ENCODE measurements at regions not wholly inside any gene's neighbourhood (a gene's known extent, or its start where the extent isn't known, plus 50 kb on each side); places are given as distances from the start of the nearest gene placed in this dataset.

DNA sequence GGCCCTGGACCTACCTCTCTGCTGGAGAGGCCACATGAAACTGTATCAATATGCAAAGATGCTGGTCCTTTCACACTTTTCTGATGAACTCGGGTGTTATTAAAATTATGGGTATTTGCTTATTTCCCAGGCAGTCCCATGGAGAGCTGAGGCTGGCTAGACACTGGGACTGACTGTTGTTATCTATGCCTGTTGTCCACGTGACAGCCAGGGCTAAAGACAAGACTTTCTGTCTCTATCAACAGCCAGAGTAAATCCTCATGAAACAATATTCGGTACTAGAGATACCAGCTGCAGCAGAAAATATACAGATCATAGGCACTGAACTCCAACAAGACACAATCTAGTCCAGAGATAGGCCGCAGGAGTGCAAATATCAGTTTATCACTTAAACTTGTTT, 236.4 kb downstream of the FOXA2 start:
- no peak for TF ChIP-seq POLR2A (IDR thresholded peaks at IDR 0.05; ENCODE audit: low read depth, low read length)
- FAIRE-seq (no peak), DNase-seq (ENCODE audit: insufficient read length, low spot score) (no peak)

DNA sequence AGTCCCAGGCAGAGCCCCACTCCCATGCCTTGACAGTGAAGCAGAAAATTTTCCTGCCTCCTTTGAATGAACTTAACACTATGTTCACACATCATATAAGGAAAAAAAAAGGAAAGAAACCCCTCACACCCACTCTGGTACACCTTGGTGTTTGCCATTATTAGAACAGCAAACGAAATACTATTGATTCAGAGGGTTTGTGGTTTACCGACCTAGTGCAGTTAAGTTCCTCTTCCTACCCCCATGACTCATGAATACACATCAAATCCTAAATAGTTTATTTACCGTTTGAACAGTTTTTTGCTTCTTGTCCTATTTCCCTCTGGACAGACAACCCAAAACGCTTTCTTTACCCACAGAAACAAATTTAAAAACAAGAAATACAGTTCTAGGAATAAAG, 237.7 kb downstream of the FOXA2 start:
- no peak for TF ChIP-seq POLR2A (IDR thresholded peaks at IDR 0.05; ENCODE audit: low read depth, low read length)
- FAIRE-seq = no peak
- DNase-seq (ENCODE audit: insufficient read length, low spot score) = no peak

DNA sequence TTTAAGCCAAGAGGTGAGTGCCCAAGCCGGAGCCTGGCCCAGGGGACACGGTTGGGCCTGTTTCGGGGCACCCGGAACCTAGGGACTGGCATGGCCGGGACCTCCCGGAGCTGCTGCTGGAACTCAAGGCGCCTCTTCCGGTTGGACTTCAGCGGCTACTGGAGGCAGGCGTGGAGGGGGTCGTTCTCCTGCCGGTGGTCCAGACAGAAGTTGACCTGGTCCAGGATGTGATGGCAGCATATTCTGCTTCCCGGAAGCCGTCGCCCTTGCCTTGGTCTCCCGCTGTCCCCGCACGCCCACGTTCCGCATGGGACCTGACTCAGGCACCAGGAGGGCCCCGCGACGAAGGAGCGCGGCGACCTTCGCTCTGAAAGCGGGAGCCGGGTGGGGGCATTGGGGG, 240.8 kb downstream of the FOXA2 start:
- no peak for FAIRE-seq
- no peak for DNase-seq (ENCODE audit: insufficient read length, low spot score)
- no peak for TF ChIP-seq POLR2A (IDR thresholded peaks at IDR 0.05; ENCODE audit: low read depth, low read length)

DNA sequence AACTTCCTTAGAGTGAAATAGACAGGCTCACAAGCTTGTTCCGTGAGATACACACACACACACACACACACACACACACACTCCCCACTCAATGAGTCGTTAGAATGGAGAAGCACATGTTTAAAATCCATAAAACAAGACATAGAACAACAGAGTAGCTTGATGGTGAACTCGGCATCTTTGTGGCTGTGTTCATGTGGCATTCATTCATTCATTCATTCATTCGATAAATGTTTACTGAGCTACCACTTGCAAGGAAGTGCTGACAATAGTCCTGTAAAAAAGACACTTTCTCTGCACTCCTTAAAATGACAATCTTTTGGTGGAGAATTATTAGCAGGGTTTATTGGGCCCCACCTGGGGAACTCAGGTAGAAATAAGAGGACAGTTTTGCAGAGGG, 242.0 kb downstream of the FOXA2 start:
- no peak for TF ChIP-seq POLR2A (IDR thresholded peaks at IDR 0.05; ENCODE audit: low read depth, low read length)
- no peak for FAIRE-seq
- DNase-seq (ENCODE audit: insufficient read length, low spot score) = no peak

DNA sequence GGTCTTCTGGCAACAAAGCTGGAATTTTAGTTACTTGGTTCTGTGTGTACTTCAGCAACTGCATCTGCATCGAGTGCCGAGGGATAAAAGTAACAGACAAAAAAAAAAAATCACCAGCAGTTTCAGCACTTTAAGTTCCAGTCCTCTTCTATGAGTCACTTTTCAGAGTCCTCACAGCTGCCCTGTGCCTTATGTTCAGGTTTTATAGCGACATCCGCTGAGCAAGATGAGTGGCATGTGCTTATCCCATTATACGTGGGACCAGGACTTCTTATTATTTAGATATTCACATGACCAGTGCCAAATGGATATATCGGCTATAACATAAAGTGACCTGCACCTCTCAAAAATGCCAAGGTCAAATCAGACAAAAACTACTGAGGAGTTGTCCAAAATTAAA, 242.9 kb downstream of the FOXA2 start:
- DNase-seq (ENCODE audit: insufficient read length, low spot score) (no peak), FAIRE-seq (no peak)
- TF ChIP-seq POLR2A (IDR thresholded peaks at IDR 0.05; ENCODE audit: low read depth, low read length) = no peak

DNA sequence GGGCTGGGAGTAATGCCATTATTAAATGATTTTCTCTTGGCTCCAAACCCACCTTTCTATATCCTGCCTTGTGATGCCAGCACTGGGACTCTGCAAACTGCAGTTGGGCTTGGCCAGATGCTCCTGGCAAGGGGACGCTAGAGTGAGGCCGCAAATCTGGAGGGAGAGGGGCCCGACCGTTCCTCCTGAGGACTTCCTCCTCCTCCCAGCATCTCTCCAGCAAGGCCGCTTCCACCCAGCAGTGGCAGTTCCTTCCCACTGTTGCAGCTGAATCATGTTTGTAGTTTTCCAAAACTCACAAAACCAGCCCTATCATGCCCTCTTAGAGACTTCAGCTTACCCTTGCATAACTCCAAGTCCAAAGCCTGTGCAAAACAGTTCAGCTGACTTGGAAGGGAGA, 244.4 kb downstream of the FOXA2 start:
- TF ChIP-seq POLR2A (IDR thresholded peaks at IDR 0.05; ENCODE audit: low read depth, low read length) = no peak
- FAIRE-seq (no peak), DNase-seq (ENCODE audit: insufficient read length, low spot score) (no peak)

DNA sequence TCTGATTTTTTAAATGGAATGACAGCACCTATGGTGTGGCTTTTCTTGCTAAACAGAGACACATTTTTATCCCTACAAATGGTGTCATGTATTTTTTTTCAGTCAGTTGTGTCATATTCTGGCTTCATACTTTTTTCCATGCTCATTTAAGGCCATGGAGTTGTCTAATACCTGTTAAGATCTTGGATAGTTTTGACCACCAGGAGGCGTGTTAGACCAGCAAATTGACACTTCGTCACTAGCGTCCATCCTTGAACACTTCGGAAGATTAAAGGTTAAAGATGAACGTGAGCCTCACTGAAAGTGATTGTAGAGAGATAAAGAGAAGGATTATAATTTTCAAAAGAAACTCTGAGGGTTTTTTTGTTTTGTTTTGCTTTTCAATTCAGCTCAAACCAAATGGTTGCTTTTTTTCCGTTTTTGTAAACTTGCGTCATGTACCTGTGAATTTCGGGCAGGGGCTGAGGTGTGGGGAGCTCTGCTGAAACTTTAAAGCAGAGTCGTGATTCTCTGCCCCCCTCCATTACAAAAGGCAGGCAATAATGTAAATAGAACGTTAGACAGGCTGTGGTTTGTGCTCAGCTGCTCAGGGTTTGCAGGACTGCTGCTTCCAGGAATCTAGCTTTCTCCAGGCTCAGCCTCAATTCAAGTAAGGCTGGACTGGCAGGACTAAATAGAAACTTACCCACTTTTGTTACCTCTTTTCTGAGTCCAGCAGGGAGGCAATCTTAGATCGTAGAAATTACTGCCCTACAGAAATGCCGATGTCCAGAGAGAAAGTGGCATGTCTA, 245.1 kb downstream of the FOXA2 start:
- FAIRE-seq (no peak), DNase-seq (ENCODE audit: insufficient read length, low spot score) (peak; percentile 26)
- TF ChIP-seq POLR2A (IDR thresholded peaks at IDR 0.05; ENCODE audit: low read depth, low read length) = no peak

DNA sequence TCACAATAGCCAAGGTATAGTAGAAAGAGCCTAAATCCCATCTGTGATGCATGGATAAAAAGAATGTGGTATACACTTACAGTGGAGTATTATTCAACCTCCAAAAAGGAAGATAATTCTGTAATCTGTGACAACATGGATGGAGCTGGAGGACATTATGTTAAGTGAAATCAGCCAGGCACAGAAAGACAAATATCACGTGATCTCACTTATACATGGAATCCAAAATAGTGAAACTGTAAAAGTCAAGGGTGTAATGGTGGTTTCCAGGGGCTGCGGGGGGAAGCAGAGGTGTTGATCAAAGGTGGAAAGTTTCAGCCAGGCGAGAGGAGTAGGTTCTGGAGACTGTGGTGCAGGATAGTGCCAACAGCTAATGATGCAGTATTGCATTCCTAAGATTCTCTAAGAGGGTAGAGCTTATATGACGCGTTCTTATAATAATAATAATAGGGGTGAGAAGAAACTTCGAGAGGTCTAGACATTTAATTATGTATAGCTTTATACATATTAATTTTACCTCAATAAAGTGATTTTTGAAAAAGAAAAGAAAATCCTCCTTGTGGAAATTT, 246.1 kb downstream of the FOXA2 start:
- TF ChIP-seq POLR2A (IDR thresholded peaks at IDR 0.05; ENCODE audit: low read depth, low read length) = no peak
- DNase-seq (ENCODE audit: insufficient read length, low spot score) = no peak
- no peak for FAIRE-seq

DNA sequence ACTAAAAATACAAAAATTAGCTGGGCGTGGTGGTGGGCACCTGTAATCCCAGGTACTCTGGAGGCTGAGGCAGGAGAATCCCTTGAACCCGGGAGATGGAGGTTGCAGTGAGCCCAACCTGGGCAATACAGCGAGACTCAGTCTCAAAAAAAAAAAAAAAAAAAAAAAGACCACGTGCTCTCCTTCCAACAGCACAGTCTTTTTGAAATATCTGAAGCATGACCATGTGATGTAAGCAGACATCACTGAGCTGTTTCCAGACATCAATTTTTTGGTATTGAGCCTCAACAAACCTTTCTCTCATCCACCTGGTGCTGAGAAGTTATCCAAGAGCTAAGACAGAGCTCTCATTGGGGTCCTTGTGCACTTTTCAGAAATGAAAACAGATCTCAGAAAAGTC, 249.2 kb downstream of the FOXA2 start:
- no peak for TF ChIP-seq POLR2A (IDR thresholded peaks at IDR 0.05; ENCODE audit: low read depth, low read length)
- no peak for FAIRE-seq
- no peak for DNase-seq (ENCODE audit: insufficient read length, low spot score)

DNA sequence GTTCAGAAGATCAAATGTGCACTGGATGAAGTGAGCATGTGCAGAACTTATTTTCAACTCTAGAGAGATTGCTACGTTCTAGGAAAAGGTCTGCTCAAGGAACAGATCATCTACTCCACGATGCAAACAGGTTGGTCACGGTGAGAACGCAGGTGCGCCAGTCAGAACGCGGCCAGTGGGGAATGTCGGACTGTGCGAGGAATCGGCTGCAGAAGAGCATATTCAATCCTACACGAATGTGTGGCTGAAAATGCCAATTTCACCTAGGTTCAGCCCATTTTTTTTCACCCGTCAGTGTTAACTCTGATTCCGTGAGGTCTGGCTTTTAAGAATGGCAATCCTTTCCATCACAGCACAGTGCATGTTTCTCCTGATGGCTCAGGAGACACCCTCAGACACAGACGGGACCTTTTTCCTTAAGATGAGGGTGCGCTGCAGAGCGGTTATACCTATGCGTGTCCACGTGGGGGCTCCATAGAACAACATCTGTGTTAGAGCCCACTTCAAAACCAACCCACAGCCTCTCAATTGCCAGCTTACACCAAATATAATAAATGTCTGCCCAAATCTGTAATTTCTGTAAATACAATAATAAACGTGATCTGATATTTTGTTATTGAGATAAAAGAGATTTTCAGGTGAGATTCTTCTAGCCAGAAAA, 250.4 kb downstream of the FOXA2 start:
- DNase-seq (ENCODE audit: insufficient read length, low spot score) (peak; percentile 58), FAIRE-seq (no peak)
- TF ChIP-seq POLR2A (IDR thresholded peaks at IDR 0.05; ENCODE audit: low read depth, low read length) = no peak

DNA sequence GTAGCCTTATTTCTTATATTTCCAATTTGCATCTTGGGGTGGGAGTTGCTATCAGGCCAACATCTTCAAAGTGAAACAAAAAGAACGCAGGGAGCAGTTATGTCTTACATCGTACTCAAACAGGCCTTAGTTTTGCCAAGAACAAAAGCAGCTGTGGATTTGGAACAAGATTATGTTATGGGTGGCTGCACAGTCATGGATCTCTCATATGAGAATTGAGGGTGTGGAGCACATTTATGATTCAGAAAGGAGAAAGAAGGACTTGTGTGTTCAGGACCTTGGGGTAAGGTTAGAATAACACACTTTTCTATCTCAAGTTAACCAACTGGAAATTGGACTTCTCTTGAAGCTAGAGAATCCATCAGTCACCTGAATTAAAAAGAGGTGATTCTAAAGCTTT, 259.9 kb downstream of the FOXA2 start:
- TF ChIP-seq POLR2A (IDR thresholded peaks at IDR 0.05; ENCODE audit: low read depth, low read length) = no peak
- no peak for DNase-seq (ENCODE audit: insufficient read length, low spot score)
- no peak for FAIRE-seq

DNA sequence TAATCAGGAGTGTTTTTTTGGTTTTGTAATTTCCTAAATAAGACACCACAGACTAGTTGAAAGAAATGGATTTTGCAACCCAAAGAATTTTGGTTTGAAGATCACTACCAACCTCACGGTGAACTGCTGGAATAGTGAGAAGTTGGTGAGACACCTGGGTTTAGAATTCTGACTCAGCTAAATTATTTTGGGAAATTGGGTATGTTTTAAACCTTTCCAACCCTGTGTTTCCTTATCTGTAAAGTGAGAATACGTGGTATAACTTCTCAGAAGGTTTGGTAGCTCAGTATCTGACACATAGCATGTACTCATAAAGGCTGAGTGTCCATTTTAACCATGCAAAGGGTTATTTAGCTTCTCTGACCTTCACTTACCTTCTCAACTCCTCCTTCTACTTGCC, 261.9 kb downstream of the FOXA2 start:
- no peak for FAIRE-seq

DNA sequence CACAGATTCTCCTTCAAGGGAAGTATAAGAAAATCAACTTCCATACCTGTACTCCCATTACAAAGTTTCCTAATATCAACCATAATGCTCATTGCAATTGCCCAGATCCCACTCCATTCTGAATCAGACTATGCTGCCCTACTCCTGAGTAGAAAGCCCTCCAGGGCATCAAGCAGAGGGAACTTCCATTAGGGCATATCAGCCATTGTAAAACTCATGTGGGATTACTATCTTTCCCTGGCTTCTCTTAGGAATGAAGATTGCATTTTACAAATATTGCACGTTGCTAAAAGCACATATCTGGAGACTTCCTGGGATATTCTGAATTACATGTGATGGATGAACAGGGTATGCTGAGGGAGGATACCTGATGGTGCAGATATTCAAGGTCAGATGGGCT, 263.2 kb downstream of the FOXA2 start:
- TF ChIP-seq POLR2A (IDR thresholded peaks at IDR 0.05; ENCODE audit: low read depth, low read length) = no peak
- FAIRE-seq (no peak), DNase-seq (ENCODE audit: insufficient read length, low spot score) (no peak)

More for the DNA sequence above, 261.9 kb downstream of the FOXA2 start:
- no peak for TF ChIP-seq POLR2A (IDR thresholded peaks at IDR 0.05; ENCODE audit: low read depth, low read length)
- DNase-seq (ENCODE audit: insufficient read length, low spot score) = no peak

DNA sequence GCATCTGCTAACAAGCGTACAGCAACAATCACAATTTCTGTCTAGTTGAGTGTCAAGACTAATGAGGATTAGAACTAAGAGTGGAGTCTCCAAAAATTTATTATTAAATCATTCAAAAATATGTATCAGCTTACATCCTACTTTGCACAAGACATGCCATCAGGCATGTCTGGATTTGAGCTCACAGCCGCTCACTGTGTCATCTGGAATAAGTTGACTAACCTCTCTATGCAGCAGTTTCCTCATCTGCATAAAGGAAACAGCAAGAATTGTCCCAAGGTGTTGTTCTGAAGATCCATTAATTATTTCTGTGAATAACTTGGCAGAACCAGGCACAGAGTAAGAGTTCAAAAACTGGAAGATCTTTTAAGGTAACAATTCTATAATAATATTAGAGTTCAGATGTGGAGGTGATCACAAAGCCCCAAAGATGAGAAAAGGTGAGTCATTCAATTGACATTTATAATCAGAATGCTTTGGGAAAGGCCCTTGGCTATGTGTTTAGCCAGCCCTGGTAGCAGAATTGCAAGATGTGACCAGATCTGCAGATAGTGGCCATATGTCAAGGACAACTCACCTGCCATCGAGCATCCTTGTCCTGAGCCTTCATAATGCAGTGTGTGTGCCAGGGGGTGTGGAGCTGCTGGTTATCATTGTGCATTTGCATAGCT, 264.0 kb downstream of the FOXA2 start:
- no peak for TF ChIP-seq POLR2A (IDR thresholded peaks at IDR 0.05; ENCODE audit: low read depth, low read length)
- DNase-seq (ENCODE audit: insufficient read length, low spot score) = no peak
- FAIRE-seq = no peak
